ENCODE measurements at regions not wholly inside any gene's neighbourhood (a gene's known extent, or its start where the extent isn't known, plus 50 kb on each side); places are given as distances from the start of the nearest gene placed in this dataset.

DNA sequence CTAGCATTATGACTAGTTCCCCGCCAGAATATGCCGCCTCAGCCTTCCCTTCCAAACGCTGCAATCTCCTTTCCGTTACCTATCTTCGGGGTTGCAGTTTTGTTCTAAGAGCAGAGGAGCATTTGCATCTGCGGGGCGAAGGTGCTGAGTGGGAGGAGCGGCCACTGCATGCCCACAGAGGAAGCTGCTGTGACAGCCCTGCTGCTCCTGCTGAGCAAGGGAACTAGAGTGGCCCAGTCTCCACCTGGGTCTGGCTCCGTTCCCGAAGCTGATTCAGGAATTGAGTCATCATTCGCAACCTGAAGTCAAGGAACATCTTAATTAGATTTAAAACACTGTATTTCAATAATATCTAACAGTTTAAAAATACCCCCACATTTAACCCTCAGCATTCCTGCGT lies 98.2 kb upstream of the TJP1 start:
- H3K4me3 ChIP-seq (ENCODE audit: low read depth, low read length), result no peak overlapping the region
- no peak for DNase-seq (ENCODE audit: low read depth)
- TF ChIP-seq, protein P1, sequence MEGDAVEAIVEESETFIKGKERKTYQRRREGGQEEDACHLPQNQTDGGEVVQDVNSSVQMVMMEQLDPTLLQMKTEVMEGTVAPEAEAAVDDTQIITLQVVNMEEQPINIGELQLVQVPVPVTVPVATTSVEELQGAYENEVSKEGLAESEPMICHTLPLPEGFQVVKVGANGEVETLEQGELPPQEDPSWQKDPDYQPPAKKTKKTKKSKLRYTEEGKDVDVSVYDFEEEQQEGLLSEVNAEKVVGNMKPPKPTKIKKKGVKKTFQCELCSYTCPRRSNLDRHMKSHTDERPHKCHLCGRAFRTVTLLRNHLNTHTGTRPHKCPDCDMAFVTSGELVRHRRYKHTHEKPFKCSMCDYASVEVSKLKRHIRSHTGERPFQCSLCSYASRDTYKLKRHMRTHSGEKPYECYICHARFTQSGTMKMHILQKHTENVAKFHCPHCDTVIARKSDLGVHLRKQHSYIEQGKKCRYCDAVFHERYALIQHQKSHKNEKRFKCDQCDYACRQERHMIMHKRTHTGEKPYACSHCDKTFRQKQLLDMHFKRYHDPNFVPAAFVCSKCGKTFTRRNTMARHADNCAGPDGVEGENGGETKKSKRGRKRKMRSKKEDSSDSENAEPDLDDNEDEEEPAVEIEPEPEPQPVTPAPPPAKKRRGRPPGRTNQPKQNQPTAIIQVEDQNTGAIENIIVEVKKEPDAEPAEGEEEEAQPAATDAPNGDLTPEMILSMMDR (IDR thresholded peaks at IDR 0.05; ENCODE audit: insufficient read depth, low read depth, low read length, missing control alignments), result no peak

DNA sequence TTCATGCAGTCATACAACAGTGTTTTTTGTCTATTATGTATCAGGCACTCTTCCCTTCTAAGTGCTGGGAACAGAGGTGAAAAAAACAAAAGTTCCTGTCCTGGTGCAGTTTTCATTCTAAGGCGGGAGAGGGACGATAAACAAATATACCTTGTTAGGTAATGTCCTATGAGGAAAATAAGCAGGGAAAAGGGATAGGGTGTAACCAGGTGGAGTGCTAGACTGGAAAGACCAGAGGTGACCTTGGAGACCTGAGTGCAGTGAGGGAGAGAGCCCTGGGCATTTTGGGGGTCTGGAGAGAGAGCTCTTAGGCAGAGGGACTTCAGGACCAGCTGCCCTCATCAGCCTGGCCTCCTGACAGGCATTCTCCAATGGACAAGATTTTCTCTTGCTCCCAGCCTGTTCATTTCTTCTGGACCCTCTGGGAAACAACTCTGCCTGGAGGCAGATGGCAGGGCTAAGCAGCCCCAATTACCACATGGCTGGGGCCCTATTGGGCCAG lies 97.2 kb upstream of the TJP1 start:
- TF ChIP-seq, protein P1 (IDR thresholded peaks at IDR 0.05; ENCODE audit: insufficient read depth, low read depth, low read length, missing control alignments), result no peak
- H3K4me3 ChIP-seq (ENCODE audit: low read depth, low read length), result no peak overlapping the region
- no peak for DNase-seq (ENCODE audit: low read depth)

DNA sequence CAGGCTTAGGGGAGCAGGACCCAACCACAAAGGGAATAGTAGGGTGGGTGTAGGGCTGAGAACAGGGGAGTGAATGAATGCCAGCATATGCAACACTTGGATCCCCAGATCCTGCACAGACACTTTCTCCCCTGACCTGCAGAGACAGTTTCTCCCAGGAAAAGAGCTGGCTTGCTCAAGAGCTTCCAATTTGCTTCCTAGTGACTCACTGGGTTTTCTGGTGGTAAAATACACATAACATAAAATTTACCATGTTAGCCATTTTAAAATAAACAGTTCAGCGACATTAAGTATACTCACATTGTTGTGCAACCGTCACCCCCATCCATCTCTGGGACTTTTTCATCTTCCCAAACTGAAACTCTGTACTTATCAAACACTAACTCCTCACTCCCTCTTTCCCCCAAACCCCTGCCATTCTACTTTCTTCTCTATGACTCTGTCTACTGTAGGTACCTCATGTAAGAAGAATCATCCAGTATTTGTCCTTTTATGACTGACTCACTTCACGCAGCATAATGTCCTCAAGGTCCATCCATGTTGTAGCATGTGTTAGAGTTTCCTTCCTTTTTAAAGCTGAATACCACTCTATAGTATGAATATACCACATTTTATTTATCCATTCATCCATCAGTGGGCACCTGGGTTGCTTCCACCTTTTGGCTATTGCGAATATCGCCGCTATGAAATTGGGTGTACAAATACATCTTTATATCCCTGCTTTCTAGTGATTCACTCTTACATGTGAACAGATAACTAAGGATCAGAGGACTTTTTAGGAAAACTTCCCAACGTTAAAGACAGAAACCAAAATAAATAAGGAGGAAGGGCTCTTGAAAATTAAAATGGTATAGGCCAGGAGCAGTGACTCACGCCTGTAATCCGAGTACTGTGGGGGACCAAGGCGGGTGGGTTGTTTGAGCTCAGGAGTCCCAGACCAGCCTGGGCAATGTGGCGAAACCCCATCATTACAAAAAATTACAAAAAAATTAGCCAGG lies 95.6 kb upstream of the TJP1 start:
- H3K4me3 ChIP-seq (ENCODE audit: low read depth, low read length), result no peak overlapping the region
- no peak for DNase-seq (ENCODE audit: low read depth)
- TF ChIP-seq, protein P1 (IDR thresholded peaks at IDR 0.05; ENCODE audit: insufficient read depth, low read depth, low read length, missing control alignments), result no peak

DNA sequence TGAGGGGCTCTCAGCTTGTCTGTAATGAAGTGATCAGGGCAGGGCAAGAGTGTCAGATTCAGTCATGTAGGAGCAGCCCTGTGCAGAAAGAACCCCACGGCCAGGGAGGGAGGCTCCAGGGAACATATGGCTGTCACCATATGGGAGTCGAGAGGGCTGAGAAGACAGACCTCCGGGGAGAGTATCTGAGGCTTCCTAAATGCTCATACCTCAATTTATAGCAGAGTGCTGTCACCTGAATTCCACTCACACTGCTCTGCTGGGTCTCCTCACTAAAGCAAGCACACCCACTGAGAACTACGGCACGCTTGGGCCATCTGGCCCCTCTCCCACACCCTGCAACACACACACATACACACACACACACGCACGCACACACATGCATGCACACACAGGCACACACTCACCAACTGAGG lies 92.3 kb upstream of the TJP1 start:
- TF ChIP-seq, protein P1 (IDR thresholded peaks at IDR 0.05; ENCODE audit: insufficient read depth, low read depth, low read length, missing control alignments), result no peak

DNA sequence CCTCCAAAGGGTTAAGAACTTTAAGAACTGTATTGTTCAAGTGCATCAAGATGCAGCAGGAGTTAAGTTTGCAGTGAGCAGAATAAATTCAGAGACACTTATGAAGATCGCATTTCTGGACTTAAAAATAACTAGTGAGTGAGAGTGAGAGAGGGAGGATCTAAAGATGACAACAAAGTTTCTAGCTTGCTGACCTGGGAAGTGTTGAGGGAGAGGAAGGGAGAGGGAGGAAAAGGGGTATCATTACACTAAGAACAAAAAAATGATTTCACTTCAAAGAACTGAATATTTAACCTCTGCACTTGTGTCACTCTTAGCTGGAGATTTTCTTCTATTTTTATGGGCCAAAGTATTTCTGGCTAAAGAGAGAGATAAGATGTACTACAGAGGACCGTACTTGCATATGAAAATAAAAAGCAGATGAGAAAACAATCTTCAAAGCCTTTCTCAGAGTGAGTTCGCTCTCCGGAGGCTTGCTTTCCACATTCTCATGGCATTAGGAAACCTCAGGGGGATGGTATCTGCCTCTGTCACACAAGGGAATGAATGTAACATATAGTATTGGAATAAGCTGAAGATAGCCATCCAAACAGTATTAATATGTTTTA lies 91.4 kb upstream of the TJP1 start:
- DNase-seq (ENCODE audit: low read depth), result no peak
- TF ChIP-seq, protein P1 (IDR thresholded peaks at IDR 0.05; ENCODE audit: insufficient read depth, low read depth, low read length, missing control alignments), result no peak
- no peak overlapping the region for H3K4me3 ChIP-seq (ENCODE audit: low read depth, low read length)

More for the DNA sequence above, 92.3 kb upstream of the TJP1 start:
- no peak for DNase-seq (ENCODE audit: low read depth)
- H3K4me3 ChIP-seq (ENCODE audit: low read depth, low read length), result no peak overlapping the region

DNA sequence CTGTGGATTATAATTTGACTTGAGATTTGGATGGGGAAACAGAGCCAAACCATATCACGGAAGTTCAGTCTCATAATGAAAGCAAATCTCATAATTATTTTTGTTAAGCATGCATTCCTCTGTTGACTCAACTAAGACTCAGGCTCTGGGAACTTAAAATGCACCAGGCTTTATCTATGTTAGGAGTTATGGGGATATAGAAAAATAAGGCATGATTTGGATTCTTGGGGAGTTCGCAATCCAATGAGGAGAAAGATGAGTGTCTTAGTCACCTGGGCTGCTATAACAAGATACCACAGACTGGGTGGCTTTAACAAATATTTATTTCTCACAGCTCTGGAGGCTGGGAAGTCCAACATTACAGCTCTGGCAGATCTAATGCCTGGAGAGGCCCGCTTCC lies 89.4 kb upstream of the TJP1 start:
- no peak for DNase-seq (ENCODE audit: low read depth)
- TF ChIP-seq, protein P1 (IDR thresholded peaks at IDR 0.05; ENCODE audit: insufficient read depth, low read depth, low read length, missing control alignments), result no peak
- no peak overlapping the region for H3K4me3 ChIP-seq (ENCODE audit: low read depth, low read length)
